ENCODE measurements at regions not wholly inside any gene's neighbourhood (a gene's known extent, or its start where the extent isn't known, plus 50 kb on each side); places are given as distances from the start of the nearest gene placed in this dataset.

- Histone ChIP-seq H3K4me3 (no peak overlapping the region), H3K4me1 (no peaks in the 10 kb centered on the region), H3K9me3 (peaks cover 0 to 13% of the 10 kb centered on the region in 2 donors), H3K27ac (no peak overlapping the region), H3K36me3 (no peaks in the 10 kb centered on the region), H3K27me3 (no peaks in the 10 kb centered on the region)
- no peak for TF ChIP-seq CTCF (IDR thresholded peaks at IDR 0.05)
- intact Hi-C loops (cut with DNase I): no loop called here
- DNase-seq (ENCODE audit: low spot score in 2 of 2): no peak
Observed at GRCh38 chr7:46970476-46970875, 611.4 kb downstream of the TNS3 start.

- no peaks in the 10 kb centered on the region for H3K36me3 ChIP-seq
- intact Hi-C loops (cut with DNase I): no loop called here
- H3K4me1 ChIP-seq: no peaks in the 10 kb centered on the region
- TF ChIP-seq CTCF (IDR thresholded peaks at IDR 0.05): no peak
- H3K4me3 ChIP-seq: no peak overlapping the region
- H3K27me3 ChIP-seq: no peaks in the 10 kb centered on the region
- peaks cover 0 to 17% of the 10 kb centered on the region in 2 donors for H3K9me3 ChIP-seq
- no peak overlapping the region for H3K27ac ChIP-seq
- DNase-seq (ENCODE audit: low spot score in 2 of 2): no peak
Observed at GRCh38 chr7:46970131-46970430, 611.8 kb downstream of the TNS3 start.

- H3K9me3 ChIP-seq: peaks cover 4 to 22% of the 10 kb centered on the region in 2 donors
- no peaks in the 10 kb centered on the region for H3K4me1 ChIP-seq
- intact Hi-C loops (cut with DNase I): no loop called here
- no peaks in the 10 kb centered on the region for H3K27me3 ChIP-seq
- H3K4me3 ChIP-seq: no peak overlapping the region
- no peak overlapping the region for H3K27ac ChIP-seq
- H3K36me3 ChIP-seq: no peaks in the 10 kb centered on the region
- no peak for TF ChIP-seq CTCF (IDR thresholded peaks at IDR 0.05)
- no peak for DNase-seq (ENCODE audit: low spot score in 2 of 2)
Observed at GRCh38 chr7:46969303-46970130, 612.4 kb downstream of the TNS3 start.

- Histone ChIP-seq H3K36me3 (no peaks in the 10 kb centered on the region), H3K27ac (no peak overlapping the region), H3K9me3 (peaks cover 13 to 37% of the 10 kb centered on the region in 2 donors), H3K4me3 (no peak overlapping the region), H3K4me1 (no peaks in the 10 kb centered on the region), H3K27me3 (no peaks in the 10 kb centered on the region)
- no peak for TF ChIP-seq CTCF (IDR thresholded peaks at IDR 0.05)
- DNase-seq (ENCODE audit: low spot score in 2 of 2): no peak
- intact Hi-C loops (cut with DNase I): no loop called here
Observed at GRCh38 chr7:46968003-46968402, 613.9 kb downstream of the TNS3 start.

GRCh38 chr7:46963719-46964118 lies 618.2 kb downstream of the TNS3 start:
- Histone ChIP-seq H3K36me3 (no peaks in the 10 kb centered on the region), H3K9me3 (peaks cover 17 to 48% of the 10 kb centered on the region in 2 donors), H3K27me3 (no peaks in the 10 kb centered on the region), H3K4me1 (no peaks in the 10 kb centered on the region), H3K27ac (no peak overlapping the region), H3K4me3 (no peak overlapping the region)
- intact Hi-C loops (cut with DNase I): no loop called here
- no peak for DNase-seq (ENCODE audit: low spot score in 2 of 2)
- TF ChIP-seq CTCF (IDR thresholded peaks at IDR 0.05): no peak

Data from ascending aorta (tissue), 2 donors.